Stimulated activated naive CD8-positive, alpha-beta T cell treated with anti-CD3 and anti-CD28 coated beads, Interleukin-15, amount 100 ng/mL, for 72 hours (primary cell): ENCODE measurements at regions not wholly inside any gene's neighbourhood (a gene's known extent, or its start where the extent isn't known, plus 50 kb on each side); places are given as distances from the start of the nearest gene placed in this dataset.

Experiments used
- ATAC-seq: fragments of 150-1000 bp; cut with Tn5 transposase; 2 replicates; pipeline ENCODE4 v1.10.0; 2021; ENCODE audit warnings: mild to moderate bottlenecking, moderate library complexity
- DNase-seq, 2 donors: peaks; one replicate each; pipeline ENCODE4 v3.0.0; 2021 to 2022
- H3K27ac Mint-ChIP-seq, 2 donors: one replicate each; pipeline ENCODE4 v1.8.0; 2022; ENCODE audit warnings: mild to moderate bottlenecking in 2 of 2, mixed read lengths in 2 of 2, moderate library complexity in 2 of 2
- H3K27me3 Mint-ChIP-seq: one replicate; pipeline ENCODE4 v1.8.0; 2022; ENCODE audit warnings: mixed read lengths
- H3K4me1 Mint-ChIP-seq: one replicate; pipeline ENCODE4 v1.8.0; 2022; ENCODE audit warnings: mild to moderate bottlenecking, mixed read lengths
- H3K4me3 Mint-ChIP-seq, 2 donors: one replicate each; pipeline ENCODE4 v1.8.0; 2022; ENCODE audit warnings: mild to moderate bottlenecking in 2 of 2, mixed read lengths in 2 of 2, moderate library complexity in 1 of 2
- H3K9me3 Mint-ChIP-seq, 2 donors: one replicate each; pipeline ENCODE4 v1.8.0; 2022; ENCODE audit warnings: mixed read lengths in 2 of 2

- peak overlapping the region; percentile 35 to 56 for H3K27ac Mint-ChIP-seq
- ATAC-seq, result peak; percentile 83
- peak; percentile 8 to 17 for DNase-seq
- H3K4me3 Mint-ChIP-seq, result no peak overlapping the region
- H3K9me3 Mint-ChIP-seq, result no peaks in the 10 kb centered on the region
- H3K27me3 Mint-ChIP-seq, result no peaks in the 10 kb centered on the region
- peaks cover 21% of the 10 kb centered on the region for H3K4me1 Mint-ChIP-seq
Measured at GRCh38 chr2:7190587-7191324, 273.5 kb downstream of the RNF144A start.

GRCh38 chr2:7191932-7192331, 274.7 kb downstream of the RNF144A start:
- no peak for DNase-seq
- H3K4me3 Mint-ChIP-seq, result no peak overlapping the region
- H3K9me3 Mint-ChIP-seq, result no peaks in the 10 kb centered on the region
- peaks cover 21% of the 10 kb centered on the region for H3K4me1 Mint-ChIP-seq
- H3K27ac Mint-ChIP-seq, result no peak overlapping the region
- ATAC-seq, result no peak
- H3K27me3 Mint-ChIP-seq, result no peaks in the 10 kb centered on the region

GRCh38 chr2:7193457-7193856, 276.2 kb downstream of the RNF144A start:
- no peak for ATAC-seq
- H3K27me3 Mint-ChIP-seq, result no peaks in the 10 kb centered on the region

GRCh38 chr2:7194950-7195349, 277.7 kb downstream of the RNF144A start:
- no peak overlapping the region for H3K4me3 Mint-ChIP-seq
- H3K27me3 Mint-ChIP-seq, result no peaks in the 10 kb centered on the region
- peaks cover 21% of the 10 kb centered on the region for H3K4me1 Mint-ChIP-seq
- ATAC-seq (no peak), DNase-seq (no peak)
- no peak overlapping the region for H3K27ac Mint-ChIP-seq
- peaks cover 5 to 7% of the 10 kb centered on the region in 2 donors for H3K9me3 Mint-ChIP-seq

More at GRCh38 chr2:7193457-7193856, 276.2 kb downstream of the RNF144A start:
- peaks cover 3 to 4% of the 10 kb centered on the region in 2 donors for H3K9me3 Mint-ChIP-seq
- DNase-seq, result no peak
- no peak overlapping the region for H3K27ac Mint-ChIP-seq
- H3K4me1 Mint-ChIP-seq, result peaks cover 21% of the 10 kb centered on the region
- H3K4me3 Mint-ChIP-seq, result no peak overlapping the region

- no peak for DNase-seq
- Mint-ChIP-seq H3K9me3 (peaks cover 5 to 7% of the 10 kb centered on the region in 2 donors), H3K27me3 (no peaks in the 10 kb centered on the region), H3K4me1 (peaks cover 4% of the 10 kb centered on the region), H3K27ac (no peak overlapping the region), H3K4me3 (no peak overlapping the region)
- no peak for ATAC-seq
Measured at GRCh38 chr2:7196883-7197282, 279.7 kb downstream of the RNF144A start.

GRCh38 chr2:7201851-7202250, 284.6 kb downstream of the RNF144A start:
- H3K27ac Mint-ChIP-seq, result no peak overlapping the region
- no peak overlapping the region for H3K4me3 Mint-ChIP-seq
- H3K27me3 Mint-ChIP-seq, result no peaks in the 10 kb centered on the region
- no peak for ATAC-seq
- H3K9me3 Mint-ChIP-seq, result peaks cover 5 to 7% of the 10 kb centered on the region in 2 donors
- DNase-seq, result no peak
- no peaks in the 10 kb centered on the region for H3K4me1 Mint-ChIP-seq

GRCh38 chr2:7203056-7203467, 285.9 kb downstream of the RNF144A start:
- Mint-ChIP-seq H3K27ac (peak overlapping the region in 1 of 2 donors; percentile 25), H3K9me3 (peaks cover 5 to 7% of the 10 kb centered on the region in 2 donors), H3K27me3 (no peaks in the 10 kb centered on the region), H3K4me3 (no peak overlapping the region), H3K4me1 (no peaks in the 10 kb centered on the region)
- ATAC-seq (peak; percentile 71), DNase-seq (peak; percentile 42 to 63)

GRCh38 chr2:7205151-7205830, 288.1 kb downstream of the RNF144A start:
- H3K4me3 Mint-ChIP-seq, result no peak overlapping the region
- H3K9me3 Mint-ChIP-seq, result no peaks in the 10 kb centered on the region
- ATAC-seq, result no peak
- DNase-seq, result no peak
- peak overlapping the region; percentile 63 to 92 for H3K27ac Mint-ChIP-seq
- H3K27me3 Mint-ChIP-seq, result no peaks in the 10 kb centered on the region
- no peaks in the 10 kb centered on the region for H3K4me1 Mint-ChIP-seq

- peak overlapping the region in 1 of 2 donors; percentile 92 for H3K27ac Mint-ChIP-seq
- ATAC-seq (no peak), DNase-seq (no peak)
- no peaks in the 10 kb centered on the region for H3K9me3 Mint-ChIP-seq
- no peaks in the 10 kb centered on the region for H3K4me1 Mint-ChIP-seq
- H3K4me3 Mint-ChIP-seq, result no peak overlapping the region
- no peaks in the 10 kb centered on the region for H3K27me3 Mint-ChIP-seq
Measured at GRCh38 chr2:7206111-7206810, 289.0 kb downstream of the RNF144A start.

- H3K4me3 Mint-ChIP-seq, result no peak overlapping the region
- ATAC-seq (no peak), DNase-seq (no peak)
- no peaks in the 10 kb centered on the region for H3K4me1 Mint-ChIP-seq
- no peak overlapping the region for H3K27ac Mint-ChIP-seq
- H3K27me3 Mint-ChIP-seq, result no peaks in the 10 kb centered on the region
- H3K9me3 Mint-ChIP-seq, result no peaks in the 10 kb centered on the region
Measured at GRCh38 chr2:7207631-7208030, 290.4 kb downstream of the RNF144A start.

GRCh38 chr2:7209757-7210555, 292.7 kb downstream of the RNF144A start:
- ATAC-seq (no peak), DNase-seq (no peak)
- no peaks in the 10 kb centered on the region for H3K27me3 Mint-ChIP-seq
- no peak overlapping the region for H3K4me3 Mint-ChIP-seq
- H3K27ac Mint-ChIP-seq, result no peak overlapping the region
- H3K4me1 Mint-ChIP-seq, result no peaks in the 10 kb centered on the region
- no peaks in the 10 kb centered on the region for H3K9me3 Mint-ChIP-seq

- H3K4me1 Mint-ChIP-seq, result no peaks in the 10 kb centered on the region
- no peak for ATAC-seq
Measured at GRCh38 chr2:7210712-7211111, 293.5 kb downstream of the RNF144A start.

GRCh38 chr2:7225848-7226247, 308.6 kb downstream of the RNF144A start:
- Mint-ChIP-seq H3K27ac (no peak overlapping the region), H3K4me3 (no peak overlapping the region), H3K27me3 (no peaks in the 10 kb centered on the region), H3K4me1 (no peaks in the 10 kb centered on the region), H3K9me3 (peaks cover 0 to 8% of the 10 kb centered on the region in 2 donors)
- ATAC-seq (no peak), DNase-seq (no peak)

More at GRCh38 chr2:7210712-7211111, 293.5 kb downstream of the RNF144A start:
- Mint-ChIP-seq H3K27ac (no peak overlapping the region), H3K27me3 (no peaks in the 10 kb centered on the region), H3K9me3 (no peaks in the 10 kb centered on the region), H3K4me3 (no peak overlapping the region)
- DNase-seq, result no peak

GRCh38 chr2:7226501-7226900, 309.3 kb downstream of the RNF144A start:
- DNase-seq, result no peak
- no peak overlapping the region for H3K4me3 Mint-ChIP-seq
- ATAC-seq, result no peak
- H3K27ac Mint-ChIP-seq, result no peak overlapping the region
- H3K27me3 Mint-ChIP-seq, result no peaks in the 10 kb centered on the region
- H3K4me1 Mint-ChIP-seq, result no peaks in the 10 kb centered on the region
- H3K9me3 Mint-ChIP-seq, result peaks cover 0 to 8% of the 10 kb centered on the region in 2 donors

GRCh38 chr2:7233126-7233525, 315.9 kb downstream of the RNF144A start:
- Mint-ChIP-seq H3K9me3 (no peaks in the 10 kb centered on the region), H3K27me3 (no peaks in the 10 kb centered on the region), H3K27ac (no peak overlapping the region), H3K4me1 (no peaks in the 10 kb centered on the region), H3K4me3 (no peak overlapping the region)
- DNase-seq (no peak), ATAC-seq (no peak)
